ENCODE measurements at regions not wholly inside any gene's neighbourhood (a gene's known extent, or its start where the extent isn't known, plus 50 kb on each side); places are given as distances from the start of the nearest gene placed in this dataset.

DNA sequence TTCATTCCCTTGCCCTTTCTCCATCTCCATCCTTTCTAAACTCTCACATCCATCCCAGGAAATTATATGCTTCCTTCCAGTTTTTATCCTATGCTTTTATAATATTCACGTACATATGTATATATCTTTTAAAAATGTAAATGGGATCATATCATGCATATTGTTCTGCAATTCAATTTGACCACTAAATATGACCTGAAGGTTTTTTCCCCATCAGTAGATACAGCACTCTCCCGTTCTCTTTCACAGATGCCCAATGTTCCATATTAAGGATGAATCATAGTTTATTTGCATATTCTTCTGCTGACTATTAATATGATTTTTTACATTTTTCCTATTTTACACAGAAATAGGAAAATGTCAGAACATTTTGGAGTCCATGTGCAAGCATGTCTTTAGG, 213.3 kb upstream of the PARD3B start:
- no peak for TF ChIP-seq EZH2 (IDR thresholded peaks at IDR 0.05; ENCODE audit: insufficient read depth, low read length)
- TF ChIP-seq, protein P1, sequence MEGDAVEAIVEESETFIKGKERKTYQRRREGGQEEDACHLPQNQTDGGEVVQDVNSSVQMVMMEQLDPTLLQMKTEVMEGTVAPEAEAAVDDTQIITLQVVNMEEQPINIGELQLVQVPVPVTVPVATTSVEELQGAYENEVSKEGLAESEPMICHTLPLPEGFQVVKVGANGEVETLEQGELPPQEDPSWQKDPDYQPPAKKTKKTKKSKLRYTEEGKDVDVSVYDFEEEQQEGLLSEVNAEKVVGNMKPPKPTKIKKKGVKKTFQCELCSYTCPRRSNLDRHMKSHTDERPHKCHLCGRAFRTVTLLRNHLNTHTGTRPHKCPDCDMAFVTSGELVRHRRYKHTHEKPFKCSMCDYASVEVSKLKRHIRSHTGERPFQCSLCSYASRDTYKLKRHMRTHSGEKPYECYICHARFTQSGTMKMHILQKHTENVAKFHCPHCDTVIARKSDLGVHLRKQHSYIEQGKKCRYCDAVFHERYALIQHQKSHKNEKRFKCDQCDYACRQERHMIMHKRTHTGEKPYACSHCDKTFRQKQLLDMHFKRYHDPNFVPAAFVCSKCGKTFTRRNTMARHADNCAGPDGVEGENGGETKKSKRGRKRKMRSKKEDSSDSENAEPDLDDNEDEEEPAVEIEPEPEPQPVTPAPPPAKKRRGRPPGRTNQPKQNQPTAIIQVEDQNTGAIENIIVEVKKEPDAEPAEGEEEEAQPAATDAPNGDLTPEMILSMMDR (IDR thresholded peaks at IDR 0.05; ENCODE audit: insufficient read depth, low read depth, low read length) = no peak
